Testis (tissue), 2 donors: ENCODE measurements at regions not wholly inside any gene's neighbourhood (a gene's known extent, or its start where the extent isn't known, plus 50 kb on each side); places are given as distances from the start of the nearest gene placed in this dataset.

Source experiments
- DNase-seq: peaks from one replicate; pipeline ENCODE4 v3.0.0-alpha.2; 2019
- H3K27ac ChIP-seq, 2 donors: fragments of 200-600 bp; sonication (generic); one replicate each; pipeline ENCODE4 v1.5.1; 2019
- H3K27me3 ChIP-seq: fragments of 200-600 bp; sonication (generic); one replicate; pipeline ENCODE4 v1.5.1; 2019
- H3K36me3 ChIP-seq: fragments of 200-600 bp; sonication (generic); one replicate; pipeline ENCODE4 v1.5.1; 2017; ENCODE audit warnings: low read depth; ENCODE audit errors: missing control alignments
- H3K4me1 ChIP-seq: fragments of 200-600 bp; sonication (generic); one replicate; pipeline ENCODE4 v1.5.1; 2019
- H3K4me3 ChIP-seq, 2 donors: fragments of 200-600 bp; sonication (generic); one replicate each; pipeline ENCODE4 v1.5.1; 2017 to 2019
- H3K9me3 ChIP-seq: fragments of 200-600 bp; sonication (generic); one replicate; pipeline ENCODE4 v1.5.1; 2017
- CTCF ChIP-seq, 3 experiments: fragments of 450-650 bp in 2 of 3; fragments of 200-600 bp in 1 of 3; sonication (generic) in 1 of 3; IDR thresholded peaks; one replicate each; pipeline ENCODE4 v1.5.1; 2016 to 2019; ENCODE audit warnings: antibody characterized with exemption in 3 of 3, mild to moderate bottlenecking in 2 of 3, moderate library complexity in 1 of 3
- POLR2A ChIP-seq: fragments of 450-650 bp; IDR thresholded peaks from one replicate; pipeline ENCODE4 v1.6.1; 2017; ENCODE audit warnings: antibody characterized with exemption, mild to moderate bottlenecking, moderate library complexity
- WGBS, 2 donors: methylation state at CpG; one replicate each; pipeline ENCODE4 v1.1.5; 2018; 5-methylcytosine and 5-hydroxymethylcytosine counted together
- intact Hi-C: fragments of 100-400 bp; cut with DNase I; formaldehyde crosslinking; loops from one replicate; pipeline ENCODE4 v1.15.1; 2023; ENCODE audit warnings: low total_unique reads

- H3K9me3 ChIP-seq = no peaks in the 10 kb centered on the region
- 70 to 74% methylated on average over 4 of the region's 4 CpGs for WGBS, 2 donors
- no peaks in the 10 kb centered on the region for H3K27me3 ChIP-seq
- no peak overlapping the region for H3K4me3 ChIP-seq
- TF ChIP-seq POLR2A (no peak), CTCF (IDR thresholded peaks at IDR 0.05) (no peak)
- intact Hi-C loops = no loop called here
- H3K27ac ChIP-seq = no peak overlapping the region
- H3K4me1 ChIP-seq = no peaks in the 10 kb centered on the region
- H3K36me3 ChIP-seq = no peaks in the 10 kb centered on the region
- no peak for DNase-seq
These were observed 134.4 kb upstream of the NLRP1 start for GRCh38 chr17:5718726-5719125.

- Histone ChIP-seq H3K4me1 (no peaks in the 10 kb centered on the region), H3K27me3 (no peaks in the 10 kb centered on the region), H3K9me3 (no peaks in the 10 kb centered on the region), H3K36me3 (no peaks in the 10 kb centered on the region), H3K4me3 (no peak overlapping the region), H3K27ac (no peak overlapping the region)
- WGBS, 2 donors = 88 to 91% methylated on average over 4 of the region's 4 CpGs
- no peak for TF ChIP-seq CTCF (IDR thresholded peaks at IDR 0.05)
- no peak for TF ChIP-seq POLR2A
- intact Hi-C loops = no loop called here
- DNase-seq = no peak
These were observed 135.7 kb upstream of the NLRP1 start for GRCh38 chr17:5719976-5720375.

- TF ChIP-seq POLR2A (no peak), CTCF (IDR thresholded peaks at IDR 0.05) (no peak)
- H3K27me3 ChIP-seq = no peaks in the 10 kb centered on the region
- DNase-seq = no peak
- H3K4me3 ChIP-seq = no peak overlapping the region
- 72 to 80% methylated on average over 3 to 6 of the region's 6 CpGs for WGBS, 2 donors
- no peaks in the 10 kb centered on the region for H3K9me3 ChIP-seq
- no peaks in the 10 kb centered on the region for H3K36me3 ChIP-seq
- no peaks in the 10 kb centered on the region for H3K4me1 ChIP-seq
- intact Hi-C loops = no loop called here
- no peak overlapping the region for H3K27ac ChIP-seq
These were observed 146.1 kb upstream of the NLRP1 start for GRCh38 chr17:5730373-5730772.

- TF ChIP-seq POLR2A (no peak), CTCF (IDR thresholded peaks at IDR 0.05) (no peak)
- DNase-seq = no peak
- WGBS, 2 donors = 41 to 46% methylated on average over 1 of the region's 1 CpG
- Histone ChIP-seq H3K27ac (no peak overlapping the region), H3K4me1 (no peaks in the 10 kb centered on the region), H3K9me3 (no peaks in the 10 kb centered on the region), H3K4me3 (no peak overlapping the region), H3K27me3 (no peaks in the 10 kb centered on the region), H3K36me3 (no peaks in the 10 kb centered on the region)
- intact Hi-C loops = no loop called here
These were observed 156.6 kb upstream of the NLRP1 start for GRCh38 chr17:5740937-5741336.

GRCh38 chr17:5741810-5742209 lies 157.5 kb upstream of the NLRP1 start:
- WGBS, 2 donors = 86 to 88% methylated on average over 8 of the region's 8 CpGs
- DNase-seq = no peak
- intact Hi-C loops = no loop called here

More at GRCh38 chr17:5741810-5742209, 157.5 kb upstream of the NLRP1 start:
- Histone ChIP-seq H3K4me1 (no peaks in the 10 kb centered on the region), H3K36me3 (no peaks in the 10 kb centered on the region), H3K27me3 (no peaks in the 10 kb centered on the region), H3K4me3 (no peak overlapping the region), H3K27ac (no peak overlapping the region), H3K9me3 (no peaks in the 10 kb centered on the region)
- no peak for TF ChIP-seq POLR2A
- TF ChIP-seq CTCF (IDR thresholded peaks at IDR 0.05) = no peak
